ENCODE measurements at regions not wholly inside any gene's neighbourhood (a gene's known extent, or its start where the extent isn't known, plus 50 kb on each side); places are given as distances from the start of the nearest gene placed in this dataset.

DNA sequence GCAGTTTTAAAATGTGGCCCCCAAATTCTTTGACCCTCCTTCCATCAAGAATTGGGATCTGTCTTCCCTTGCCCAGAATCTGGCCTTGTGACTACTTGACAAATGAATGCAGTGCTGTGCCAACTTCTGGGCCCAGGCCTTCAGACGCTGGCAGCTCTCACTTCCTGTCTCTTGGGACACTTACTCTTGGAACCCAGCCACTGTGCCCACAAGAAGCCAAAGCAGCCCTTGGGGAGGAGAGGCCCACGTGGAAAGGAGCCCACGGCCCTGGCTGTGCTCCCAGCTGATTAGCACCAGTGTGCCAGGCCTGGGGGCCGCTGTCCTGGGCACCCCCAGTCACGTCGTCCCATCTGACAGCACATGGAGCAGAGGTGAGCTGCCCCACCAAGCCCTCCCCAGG is 56.6 kb downstream of the RPL37A start:
- no peaks in the 10 kb centered on the region for H3K79me2 ChIP-seq (ENCODE audit: control insufficient read depth, insufficient read depth, low read length)
- CTCF ChIA-PET (ENCODE audit: low intra/inter-chr PET ratio): no interaction called here
- H3K36me3 ChIP-seq (ENCODE audit: control insufficient read depth, insufficient read depth, low read length): no peaks in the 10 kb centered on the region
- H3K9me1 ChIP-seq (ENCODE audit: control insufficient read depth, insufficient read depth, low read length): no peaks in the 10 kb centered on the region
- H4K20me1 ChIP-seq (replicated peaks; ENCODE audit: control insufficient read depth, insufficient read depth, low read length): no peaks in the 10 kb centered on the region
- no peaks in the 10 kb centered on the region for H3K4me1 ChIP-seq (replicated peaks in 1 of 2; ENCODE audit: control insufficient read depth in 2 of 2, insufficient read depth in 2 of 2, low read length in 2 of 2)
- H3K9ac ChIP-seq (ENCODE audit: insufficient read depth in 1 of 2, low read depth in 2 of 2, low read length in 2 of 2): no peak overlapping the region
- intact Hi-C loops (cut with micrococcal nuclease) (no loop called here), in situ Hi-C loops (cut with MboI) (no loop called here)
- no peaks in the 10 kb centered on the region for H3K9me3 ChIP-seq (replicated peaks; ENCODE audit: control insufficient read depth, insufficient read depth, low read depth, low read length)
- H3K27me3 ChIP-seq (ENCODE audit: control insufficient read depth in 2 of 2, insufficient read depth in 2 of 2, low read length in 2 of 2): peaks cover 2 to 26% of the 10 kb centered on the region in 2 experiments; a peak in 2 of 5 replicates
- H3K4me2 ChIP-seq (ENCODE audit: insufficient read depth, low read length): no peak overlapping the region
- ATAC-seq (no peak), FAIRE-seq (no peak), DNase-seq (ENCODE audit: extremely low read depth in 1 of 4, low spot score in 3 of 4) (no peak)
- BruUV-seq (replicated peaks): no TSS peak
- H3K4me3 ChIP-seq: no peak overlapping the region
- POLR2A ChIA-PET: interaction anchor here (0.9 kb wide), 1 partner anchor 47 kb away, joined by 3 read pairs; no protein-coding TSS in a partner anchor
- H3K27ac ChIP-seq (ENCODE audit: extremely low read depth, low read depth, low read length): no peak overlapping the region
- no peak overlapping the region for H2AFZ ChIP-seq (ENCODE audit: low read depth, low read length)
- WGBS (ENCODE audit: insufficient coverage, low coverage, missing lambda C conversion rate): 0% methylated on average over 4 of the region's 6 CpGs
- TF ChIP-seq ATF7 (IDR thresholded peaks at IDR 0.05) (no peak), ZNF766 (CRISPR knock-in tag; conservative IDR thresholded peaks at IDR 0.05) (no peak), FUS (optimal IDR thresholded peaks at IDR 0.05; ENCODE audit: low read depth, low read length) (no peak), SMAD1 (IDR thresholded peaks at IDR 0.05; ENCODE audit: low read depth, low read length, partially characterized antibody) (no peak), TEAD2 (tag; IDR thresholded peaks at IDR 0.05) (no peak), MAFF (IDR thresholded peaks at IDR 0.05; ENCODE audit: low read length) (no peak), FIP1L1 (IDR thresholded peaks at IDR 0.05; ENCODE audit: low read depth, low read length, poor library complexity, severe bottlenecking) (no peak)
- TF ChIP-seq, protein P1, sequence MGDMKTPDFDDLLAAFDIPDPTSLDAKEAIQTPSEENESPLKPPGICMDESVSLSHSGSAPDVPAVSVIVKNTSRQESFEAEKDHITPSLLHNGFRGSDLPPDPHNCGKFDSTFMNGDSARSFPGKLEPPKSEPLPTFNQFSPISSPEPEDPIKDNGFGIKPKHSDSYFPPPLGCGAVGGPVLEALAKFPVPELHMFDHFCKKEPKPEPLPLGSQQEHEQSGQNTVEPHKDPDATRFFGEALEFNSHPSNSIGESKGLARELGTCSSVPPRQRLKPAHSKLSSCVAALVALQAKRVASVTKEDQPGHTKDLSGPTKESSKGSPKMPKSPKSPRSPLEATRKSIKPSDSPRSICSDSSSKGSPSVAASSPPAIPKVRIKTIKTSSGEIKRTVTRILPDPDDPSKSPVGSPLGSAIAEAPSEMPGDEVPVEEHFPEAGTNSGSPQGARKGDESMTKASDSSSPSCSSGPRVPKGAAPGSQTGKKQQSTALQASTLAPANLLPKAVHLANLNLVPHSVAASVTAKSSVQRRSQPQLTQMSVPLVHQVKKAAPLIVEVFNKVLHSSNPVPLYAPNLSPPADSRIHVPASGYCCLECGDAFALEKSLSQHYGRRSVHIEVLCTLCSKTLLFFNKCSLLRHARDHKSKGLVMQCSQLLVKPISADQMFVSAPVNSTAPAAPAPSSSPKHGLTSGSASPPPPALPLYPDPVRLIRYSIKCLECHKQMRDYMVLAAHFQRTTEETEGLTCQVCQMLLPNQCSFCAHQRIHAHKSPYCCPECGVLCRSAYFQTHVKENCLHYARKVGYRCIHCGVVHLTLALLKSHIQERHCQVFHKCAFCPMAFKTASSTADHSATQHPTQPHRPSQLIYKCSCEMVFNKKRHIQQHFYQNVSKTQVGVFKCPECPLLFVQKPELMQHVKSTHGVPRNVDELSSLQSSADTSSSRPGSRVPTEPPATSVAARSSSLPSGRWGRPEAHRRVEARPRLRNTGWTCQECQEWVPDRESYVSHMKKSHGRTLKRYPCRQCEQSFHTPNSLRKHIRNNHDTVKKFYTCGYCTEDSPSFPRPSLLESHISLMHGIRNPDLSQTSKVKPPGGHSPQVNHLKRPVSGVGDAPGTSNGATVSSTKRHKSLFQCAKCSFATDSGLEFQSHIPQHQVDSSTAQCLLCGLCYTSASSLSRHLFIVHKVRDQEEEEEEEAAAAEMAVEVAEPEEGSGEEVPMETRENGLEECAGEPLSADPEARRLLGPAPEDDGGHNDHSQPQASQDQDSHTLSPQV (IDR thresholded peaks at IDR 0.05): no peak
- TF ChIP-seq, protein P2, sequence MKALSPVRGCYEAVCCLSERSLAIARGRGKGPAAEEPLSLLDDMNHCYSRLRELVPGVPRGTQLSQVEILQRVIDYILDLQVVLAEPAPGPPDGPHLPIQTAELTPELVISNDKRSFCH (CRISPR knock-in tag; IDR thresholded peaks at IDR 0.05): no peak
- TF ChIP-seq, protein P2 (tag; IDR thresholded peaks at IDR 0.05): no peak
- TF ChIP-seq, protein P3, sequence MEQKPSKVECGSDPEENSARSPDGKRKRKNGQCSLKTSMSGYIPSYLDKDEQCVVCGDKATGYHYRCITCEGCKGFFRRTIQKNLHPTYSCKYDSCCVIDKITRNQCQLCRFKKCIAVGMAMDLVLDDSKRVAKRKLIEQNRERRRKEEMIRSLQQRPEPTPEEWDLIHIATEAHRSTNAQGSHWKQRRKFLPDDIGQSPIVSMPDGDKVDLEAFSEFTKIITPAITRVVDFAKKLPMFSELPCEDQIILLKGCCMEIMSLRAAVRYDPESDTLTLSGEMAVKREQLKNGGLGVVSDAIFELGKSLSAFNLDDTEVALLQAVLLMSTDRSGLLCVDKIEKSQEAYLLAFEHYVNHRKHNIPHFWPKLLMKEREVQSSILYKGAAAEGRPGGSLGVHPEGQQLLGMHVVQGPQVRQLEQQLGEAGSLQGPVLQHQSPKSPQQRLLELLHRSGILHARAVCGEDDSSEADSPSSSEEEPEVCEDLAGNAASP (IDR thresholded peaks at IDR 0.05): no peak
- TF ChIP-seq, protein P4, sequence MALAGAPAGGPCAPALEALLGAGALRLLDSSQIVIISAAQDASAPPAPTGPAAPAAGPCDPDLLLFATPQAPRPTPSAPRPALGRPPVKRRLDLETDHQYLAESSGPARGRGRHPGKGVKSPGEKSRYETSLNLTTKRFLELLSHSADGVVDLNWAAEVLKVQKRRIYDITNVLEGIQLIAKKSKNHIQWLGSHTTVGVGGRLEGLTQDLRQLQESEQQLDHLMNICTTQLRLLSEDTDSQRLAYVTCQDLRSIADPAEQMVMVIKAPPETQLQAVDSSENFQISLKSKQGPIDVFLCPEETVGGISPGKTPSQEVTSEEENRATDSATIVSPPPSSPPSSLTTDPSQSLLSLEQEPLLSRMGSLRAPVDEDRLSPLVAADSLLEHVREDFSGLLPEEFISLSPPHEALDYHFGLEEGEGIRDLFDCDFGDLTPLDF (CRISPR knock-in tag; IDR thresholded peaks at IDR 0.05): no peak
- TF ChIP-seq, protein P5, sequence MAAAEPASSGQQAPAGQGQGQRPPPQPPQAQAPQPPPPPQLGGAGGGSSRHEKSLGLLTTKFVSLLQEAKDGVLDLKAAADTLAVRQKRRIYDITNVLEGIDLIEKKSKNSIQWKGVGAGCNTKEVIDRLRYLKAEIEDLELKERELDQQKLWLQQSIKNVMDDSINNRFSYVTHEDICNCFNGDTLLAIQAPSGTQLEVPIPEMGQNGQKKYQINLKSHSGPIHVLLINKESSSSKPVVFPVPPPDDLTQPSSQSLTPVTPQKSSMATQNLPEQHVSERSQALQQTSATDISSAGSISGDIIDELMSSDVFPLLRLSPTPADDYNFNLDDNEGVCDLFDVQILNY (CRISPR knock-in tag; IDR thresholded peaks at IDR 0.05): no peak
- TF ChIP-seq, protein P6, sequence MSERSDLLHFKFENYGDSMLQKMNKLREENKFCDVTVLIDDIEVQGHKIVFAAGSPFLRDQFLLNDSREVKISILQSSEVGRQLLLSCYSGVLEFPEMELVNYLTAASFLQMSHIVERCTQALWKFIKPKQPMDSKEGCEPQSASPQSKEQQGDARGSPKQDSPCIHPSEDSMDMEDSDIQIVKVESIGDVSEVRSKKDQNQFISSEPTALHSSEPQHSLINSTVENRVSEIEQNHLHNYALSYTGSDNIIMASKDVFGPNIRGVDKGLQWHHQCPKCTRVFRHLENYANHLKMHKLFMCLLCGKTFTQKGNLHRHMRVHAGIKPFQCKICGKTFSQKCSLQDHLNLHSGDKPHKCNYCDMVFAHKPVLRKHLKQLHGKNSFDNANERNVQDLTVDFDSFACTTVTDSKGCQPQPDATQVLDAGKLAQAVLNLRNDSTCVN (CRISPR knock-in tag; IDR thresholded peaks at IDR 0.05): no peak
